Suprapubic skin (tissue), 3 donors: ENCODE measurements at regions not wholly inside any gene's neighbourhood (a gene's known extent, or its start where the extent isn't known, plus 50 kb on each side); places are given as distances from the start of the nearest gene placed in this dataset.

Experiments
- POLR2A ChIP-seq, 2 donors: fragments of 450-650 bp; IDR thresholded peaks; one replicate each; pipeline ENCODE4 v1.6.1; 2017; ENCODE audit warnings: antibody characterized with exemption in 2 of 2, mild to moderate bottlenecking in 2 of 2, moderate library complexity in 2 of 2
- TF ChIP-seq, protein P1 (sequence below), 2 donors: fragments of 200-600 bp in 1 of 2; fragments of 450-650 bp in 1 of 2; sonication (generic) in 1 of 2; IDR thresholded peaks; one replicate each; pipeline ENCODE4 v1.5.1; 2016 to 2019; ENCODE audit warnings: antibody characterized with exemption in 2 of 2, mild to moderate bottlenecking in 1 of 2, moderate library complexity in 1 of 2

DNA sequence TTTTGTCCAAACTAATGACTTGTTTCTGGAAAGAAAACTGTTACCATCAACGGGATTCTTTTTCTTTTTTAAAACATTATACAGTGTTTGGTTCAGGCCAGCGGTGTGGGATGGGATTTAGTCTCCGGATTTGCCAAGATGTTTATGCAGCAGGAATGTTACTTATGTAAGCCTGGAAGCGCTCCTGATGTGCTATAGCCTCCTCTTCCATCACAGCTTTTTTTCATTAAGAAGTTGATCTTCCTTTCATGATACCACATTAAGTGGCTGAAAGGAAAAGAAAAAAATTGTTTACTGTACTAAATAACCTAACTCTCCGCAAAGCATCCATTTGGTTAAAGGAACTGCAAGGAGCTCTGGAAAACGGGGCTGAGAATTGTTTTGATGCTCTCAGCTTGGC is 120.5 kb upstream of the ALDH1A3 start:
- TF ChIP-seq POLR2A (IDR thresholded peaks at IDR 0.05): no peak
- TF ChIP-seq, protein P1, sequence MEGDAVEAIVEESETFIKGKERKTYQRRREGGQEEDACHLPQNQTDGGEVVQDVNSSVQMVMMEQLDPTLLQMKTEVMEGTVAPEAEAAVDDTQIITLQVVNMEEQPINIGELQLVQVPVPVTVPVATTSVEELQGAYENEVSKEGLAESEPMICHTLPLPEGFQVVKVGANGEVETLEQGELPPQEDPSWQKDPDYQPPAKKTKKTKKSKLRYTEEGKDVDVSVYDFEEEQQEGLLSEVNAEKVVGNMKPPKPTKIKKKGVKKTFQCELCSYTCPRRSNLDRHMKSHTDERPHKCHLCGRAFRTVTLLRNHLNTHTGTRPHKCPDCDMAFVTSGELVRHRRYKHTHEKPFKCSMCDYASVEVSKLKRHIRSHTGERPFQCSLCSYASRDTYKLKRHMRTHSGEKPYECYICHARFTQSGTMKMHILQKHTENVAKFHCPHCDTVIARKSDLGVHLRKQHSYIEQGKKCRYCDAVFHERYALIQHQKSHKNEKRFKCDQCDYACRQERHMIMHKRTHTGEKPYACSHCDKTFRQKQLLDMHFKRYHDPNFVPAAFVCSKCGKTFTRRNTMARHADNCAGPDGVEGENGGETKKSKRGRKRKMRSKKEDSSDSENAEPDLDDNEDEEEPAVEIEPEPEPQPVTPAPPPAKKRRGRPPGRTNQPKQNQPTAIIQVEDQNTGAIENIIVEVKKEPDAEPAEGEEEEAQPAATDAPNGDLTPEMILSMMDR (IDR thresholded peaks at IDR 0.05): no peak
